ENCODE measurements at regions not wholly inside any gene's neighbourhood (a gene's known extent, or its start where the extent isn't known, plus 50 kb on each side); places are given as distances from the start of the nearest gene placed in this dataset.

DNA sequence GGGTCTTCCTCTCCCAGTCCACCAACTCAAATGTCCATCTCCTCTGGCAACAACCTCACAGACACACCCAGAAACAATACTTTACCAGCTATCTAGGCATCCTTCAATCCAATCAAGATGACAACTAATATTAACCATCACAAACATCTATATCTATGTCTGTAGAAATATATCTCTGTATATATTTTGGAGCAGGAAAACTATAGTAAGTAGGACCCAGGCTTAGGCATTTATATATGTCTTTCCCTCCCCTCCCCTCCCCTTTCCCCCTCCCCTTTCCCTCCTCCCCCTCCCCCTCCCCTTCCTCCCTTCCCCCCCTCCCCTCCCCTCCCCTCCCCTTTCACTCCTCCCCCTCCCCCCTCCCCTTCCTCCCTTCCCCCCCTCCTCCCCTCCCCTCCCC lies 210.5 kb downstream of the RNF144A start:
- Histone ChIP-seq H3K9me3 (replicated peaks in 1 of 3) (no peaks in the 10 kb centered on the region), H3K36me3 (replicated peaks in 1 of 2) (no peaks in the 10 kb centered on the region), H3K27ac (no peak overlapping the region), H3K27me3 (no peaks in the 10 kb centered on the region), H3K4me3 (no peak overlapping the region), H3K4me1 (replicated peaks in 1 of 2) (no peaks in the 10 kb centered on the region)
- TF ChIP-seq CTCF (IDR thresholded peaks at IDR 0.05) (no peak), POLR2A (IDR thresholded peaks at IDR 0.05) (no peak)
- intact Hi-C loops (cut with DNase I): no loop called here
- no peak for DNase-seq

DNA sequence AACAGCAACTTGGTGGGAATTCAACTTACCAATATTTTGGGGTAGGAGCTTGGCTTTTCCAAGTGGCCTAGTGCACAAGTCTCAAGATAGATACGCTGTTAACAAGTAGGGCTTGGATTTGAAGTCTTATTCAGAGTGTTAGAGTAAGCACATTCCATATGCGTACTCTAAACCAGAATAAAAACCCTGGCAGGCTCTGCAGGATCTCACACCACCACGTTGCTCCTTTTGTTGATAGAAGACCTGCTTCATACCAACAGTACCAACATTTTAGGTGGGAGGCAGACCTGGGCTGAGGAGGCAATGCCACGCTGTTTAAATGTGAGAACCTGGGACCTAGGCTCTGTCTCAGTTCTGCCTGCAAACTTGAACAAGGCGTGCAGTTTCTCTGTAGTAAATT lies 214.0 kb downstream of the RNF144A start:
- TF ChIP-seq CTCF (IDR thresholded peaks at IDR 0.05): no peak
- TF ChIP-seq POLR2A (IDR thresholded peaks at IDR 0.05): no peak
- H3K36me3 ChIP-seq (replicated peaks in 1 of 2): no peaks in the 10 kb centered on the region
- no peak overlapping the region for H3K4me3 ChIP-seq
- no peak overlapping the region for H3K27ac ChIP-seq
- no peaks in the 10 kb centered on the region for H3K4me1 ChIP-seq (replicated peaks in 1 of 2)
- H3K27me3 ChIP-seq: no peaks in the 10 kb centered on the region
- intact Hi-C loops (cut with DNase I): no loop called here
- no peaks in the 10 kb centered on the region for H3K9me3 ChIP-seq (replicated peaks in 1 of 3)
- no peak for DNase-seq
- WGBS, 4 donors: 84 to 87% (median 86%) methylated on average over 4 to 5 of the region's 5 CpGs

DNA sequence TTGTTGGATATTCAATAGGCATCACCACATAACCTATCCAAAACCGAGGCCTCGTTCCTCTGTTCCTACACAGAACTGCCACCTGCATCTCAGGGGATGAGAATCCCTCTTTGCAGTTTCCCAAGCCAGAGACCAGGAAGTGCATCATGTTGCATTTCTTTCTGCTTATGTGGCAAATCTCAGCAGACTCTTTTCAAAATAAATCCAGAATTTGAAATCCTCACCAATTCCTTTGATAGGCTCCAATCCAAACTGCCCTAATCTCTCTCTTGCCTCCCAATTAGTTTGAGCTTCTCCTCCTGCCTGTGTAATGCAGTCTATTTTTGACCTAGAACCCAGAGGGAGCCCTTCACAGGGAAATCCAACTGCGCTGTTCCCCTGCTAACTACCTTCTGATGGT lies 215.5 kb downstream of the RNF144A start:
- no peaks in the 10 kb centered on the region for H3K9me3 ChIP-seq (replicated peaks in 1 of 3)
- intact Hi-C loops (cut with DNase I): no loop called here
- H3K4me1 ChIP-seq (replicated peaks in 1 of 2): no peaks in the 10 kb centered on the region
- no peaks in the 10 kb centered on the region for H3K27me3 ChIP-seq
- H3K27ac ChIP-seq: no peak overlapping the region
- no peaks in the 10 kb centered on the region for H3K36me3 ChIP-seq (replicated peaks in 1 of 2)
- TF ChIP-seq CTCF (IDR thresholded peaks at IDR 0.05): no peak
- TF ChIP-seq POLR2A (IDR thresholded peaks at IDR 0.05): no peak
- WGBS, 4 donors: 95 to 98% (median 96%) methylated on average over 3 of the region's 3 CpGs
- DNase-seq: no peak
- no peak overlapping the region for H3K4me3 ChIP-seq

DNA sequence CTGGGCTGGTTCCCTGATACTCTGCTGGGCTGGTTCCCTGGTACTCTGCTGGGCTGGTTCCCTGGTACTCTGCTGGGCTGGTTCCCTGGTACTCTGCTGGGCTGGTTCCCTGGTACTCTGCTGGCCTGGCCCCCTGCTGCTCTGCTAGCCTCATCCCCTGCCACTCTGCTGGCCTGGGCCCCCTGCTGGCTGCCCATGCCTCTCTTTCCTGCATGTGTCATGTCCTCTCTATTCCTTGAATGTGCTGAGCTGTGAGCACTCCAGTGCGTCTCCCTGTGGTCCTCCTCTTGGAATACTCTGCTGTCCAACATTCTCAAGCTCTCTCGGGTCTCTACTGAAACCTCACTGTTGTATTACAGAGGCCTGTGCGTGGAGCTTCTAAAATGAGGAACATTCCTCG lies 216.3 kb downstream of the RNF144A start:
- 94 to 98% (median 97%) methylated on average over 4 of the region's 4 CpGs for WGBS, 4 donors
- no peaks in the 10 kb centered on the region for H3K4me1 ChIP-seq (replicated peaks in 1 of 2)
- TF ChIP-seq CTCF (IDR thresholded peaks at IDR 0.05) (no peak), POLR2A (IDR thresholded peaks at IDR 0.05) (no peak)
- H3K36me3 ChIP-seq (replicated peaks in 1 of 2): no peaks in the 10 kb centered on the region
- no peaks in the 10 kb centered on the region for H3K27me3 ChIP-seq
- H3K4me3 ChIP-seq: no peak overlapping the region
- H3K9me3 ChIP-seq (replicated peaks in 1 of 3): no peaks in the 10 kb centered on the region
- DNase-seq: no peak
- intact Hi-C loops (cut with DNase I): no loop called here
- H3K27ac ChIP-seq: no peak overlapping the region

Measured in adrenal gland (tissue), 9 donors.